SK-N-SH (cell line): ENCODE measurements at regions not wholly inside any gene's neighbourhood (a gene's known extent, or its start where the extent isn't known, plus 50 kb on each side); places are given as distances from the start of the nearest gene placed in this dataset.

Source experiments
- CHD2 ChIP-seq: fragments of 150-350 bp; IDR thresholded peaks from 2 replicates; pipeline ENCODE4 v1.6.1; 2018; ENCODE audit warnings: low read length; ENCODE audit not compliant: partially characterized antibody
- EP300 ChIP-seq, 2 experiments: IDR thresholded peaks; 2 replicates each; pipeline versions ENCODE4 v1.4.0 to v1.6.1; 2012; ENCODE audit warnings: borderline replicate concordance in 1 of 2, low read depth in 1 of 2, low read length in 1 of 2
- EZH2phosphoT487 ChIP-seq: fragments of 200-600 bp; sonication (generic); IDR thresholded peaks from 2 replicates; pipeline ENCODE4 v1.6.1; 2017; ENCODE audit warnings: low read depth, mixed run types, mild to moderate bottlenecking, antibody characterized with exemption, moderate library complexity, borderline replicate concordance
- FOXM1 ChIP-seq: IDR thresholded peaks from 2 replicates; pipeline ENCODE4 v1.4.0; 2012; ENCODE audit warnings: low read depth, mild to moderate bottlenecking
- JUND ChIP-seq: IDR thresholded peaks from 2 replicates; pipeline ENCODE4 v1.4.0; 2012
- RCOR1 ChIP-seq: fragments of 150-350 bp; IDR thresholded peaks from 2 replicates; pipeline ENCODE4 v1.6.1; 2017; ENCODE audit warnings: antibody characterized with exemption, low read length
- TEAD4 ChIP-seq: IDR thresholded peaks from 2 replicates; pipeline ENCODE4 v1.4.0; 2012; ENCODE audit warnings: mild to moderate bottlenecking, borderline replicate concordance; ENCODE audit not compliant: insufficient read depth
- YY1 ChIP-seq: IDR thresholded peaks from 2 replicates; pipeline ENCODE4 v1.4.0; 2012; ENCODE audit warnings: low read depth, mild to moderate bottlenecking
- TF ChIP-seq, protein P1 (sequence below): fragments of 200-600 bp; sonication (generic); IDR thresholded peaks from 2 replicates; pipeline ENCODE4 v1.6.1; 2017; ENCODE audit warnings: antibody characterized with exemption, mild to moderate bottlenecking, moderate library complexity
- TF ChIP-seq, protein P2 (sequence below): IDR thresholded peaks from 2 replicates; pipeline ENCODE4 v1.6.1; 2012; ENCODE audit warnings: mild to moderate bottlenecking, low read depth, low read length, moderate library complexity

DNA sequence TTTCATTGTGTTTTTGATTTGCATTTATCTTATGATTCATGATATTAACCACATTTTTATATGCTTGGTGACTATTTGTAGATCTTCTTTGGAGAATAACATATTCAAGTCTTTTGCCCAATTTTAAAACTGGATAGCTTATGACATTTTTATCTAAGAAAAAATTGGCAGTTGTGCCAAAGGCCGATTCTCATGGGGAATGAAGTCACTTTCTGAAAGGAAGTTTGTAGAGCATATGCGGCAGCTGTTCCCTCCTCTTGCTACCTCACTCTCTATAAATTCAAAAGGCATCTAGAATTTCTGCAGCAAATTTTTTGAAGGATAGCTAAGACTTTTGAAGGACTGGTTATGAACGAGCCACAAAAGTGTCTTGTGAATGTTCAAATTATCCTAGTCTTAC lies 2353.5 kb downstream of the ARAP2 start:
- TF ChIP-seq EP300 (IDR thresholded peaks at IDR 0.05; ENCODE audit: borderline replicate concordance in 1 of 2, low read depth in 1 of 2, low read length in 1 of 2) (no peak), JUND (no peak), FOXM1 (no peak), RCOR1 (no peak), YY1 (no peak), CHD2 (no peak), TEAD4 (no peak), EZH2phosphoT487 (no peak)
- TF ChIP-seq, protein P1, sequence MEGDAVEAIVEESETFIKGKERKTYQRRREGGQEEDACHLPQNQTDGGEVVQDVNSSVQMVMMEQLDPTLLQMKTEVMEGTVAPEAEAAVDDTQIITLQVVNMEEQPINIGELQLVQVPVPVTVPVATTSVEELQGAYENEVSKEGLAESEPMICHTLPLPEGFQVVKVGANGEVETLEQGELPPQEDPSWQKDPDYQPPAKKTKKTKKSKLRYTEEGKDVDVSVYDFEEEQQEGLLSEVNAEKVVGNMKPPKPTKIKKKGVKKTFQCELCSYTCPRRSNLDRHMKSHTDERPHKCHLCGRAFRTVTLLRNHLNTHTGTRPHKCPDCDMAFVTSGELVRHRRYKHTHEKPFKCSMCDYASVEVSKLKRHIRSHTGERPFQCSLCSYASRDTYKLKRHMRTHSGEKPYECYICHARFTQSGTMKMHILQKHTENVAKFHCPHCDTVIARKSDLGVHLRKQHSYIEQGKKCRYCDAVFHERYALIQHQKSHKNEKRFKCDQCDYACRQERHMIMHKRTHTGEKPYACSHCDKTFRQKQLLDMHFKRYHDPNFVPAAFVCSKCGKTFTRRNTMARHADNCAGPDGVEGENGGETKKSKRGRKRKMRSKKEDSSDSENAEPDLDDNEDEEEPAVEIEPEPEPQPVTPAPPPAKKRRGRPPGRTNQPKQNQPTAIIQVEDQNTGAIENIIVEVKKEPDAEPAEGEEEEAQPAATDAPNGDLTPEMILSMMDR = no peak
- TF ChIP-seq, protein P2, sequence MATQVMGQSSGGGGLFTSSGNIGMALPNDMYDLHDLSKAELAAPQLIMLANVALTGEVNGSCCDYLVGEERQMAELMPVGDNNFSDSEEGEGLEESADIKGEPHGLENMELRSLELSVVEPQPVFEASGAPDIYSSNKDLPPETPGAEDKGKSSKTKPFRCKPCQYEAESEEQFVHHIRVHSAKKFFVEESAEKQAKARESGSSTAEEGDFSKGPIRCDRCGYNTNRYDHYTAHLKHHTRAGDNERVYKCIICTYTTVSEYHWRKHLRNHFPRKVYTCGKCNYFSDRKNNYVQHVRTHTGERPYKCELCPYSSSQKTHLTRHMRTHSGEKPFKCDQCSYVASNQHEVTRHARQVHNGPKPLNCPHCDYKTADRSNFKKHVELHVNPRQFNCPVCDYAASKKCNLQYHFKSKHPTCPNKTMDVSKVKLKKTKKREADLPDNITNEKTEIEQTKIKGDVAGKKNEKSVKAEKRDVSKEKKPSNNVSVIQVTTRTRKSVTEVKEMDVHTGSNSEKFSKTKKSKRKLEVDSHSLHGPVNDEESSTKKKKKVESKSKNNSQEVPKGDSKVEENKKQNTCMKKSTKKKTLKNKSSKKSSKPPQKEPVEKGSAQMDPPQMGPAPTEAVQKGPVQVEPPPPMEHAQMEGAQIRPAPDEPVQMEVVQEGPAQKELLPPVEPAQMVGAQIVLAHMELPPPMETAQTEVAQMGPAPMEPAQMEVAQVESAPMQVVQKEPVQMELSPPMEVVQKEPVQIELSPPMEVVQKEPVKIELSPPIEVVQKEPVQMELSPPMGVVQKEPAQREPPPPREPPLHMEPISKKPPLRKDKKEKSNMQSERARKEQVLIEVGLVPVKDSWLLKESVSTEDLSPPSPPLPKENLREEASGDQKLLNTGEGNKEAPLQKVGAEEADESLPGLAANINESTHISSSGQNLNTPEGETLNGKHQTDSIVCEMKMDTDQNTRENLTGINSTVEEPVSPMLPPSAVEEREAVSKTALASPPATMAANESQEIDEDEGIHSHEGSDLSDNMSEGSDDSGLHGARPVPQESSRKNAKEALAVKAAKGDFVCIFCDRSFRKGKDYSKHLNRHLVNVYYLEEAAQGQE = no peak
